H9 (cell line): ENCODE measurements at regions not wholly inside any gene's neighbourhood (a gene's known extent, or its start where the extent isn't known, plus 50 kb on each side); places are given as distances from the start of the nearest gene placed in this dataset.

ENCODE experiments used
- DNase-seq: peaks from one replicate; pipeline ENCODE4 v3.0.0-alpha.2; 2017
- H2AFZ ChIP-seq: one replicate; pipeline ENCODE4 v1.6.1; 2013; ENCODE audit warnings: mild to moderate bottlenecking, low read length, control low read depth, moderate library complexity
- H2AK5ac ChIP-seq: 2 replicates; pipeline ENCODE4 v1.6.1; 2013; ENCODE audit warnings: low read length, control low read depth, mixed read lengths; ENCODE audit not compliant: insufficient read length
- H2BK120ac ChIP-seq: one replicate; pipeline ENCODE4 v1.6.1; 2013; ENCODE audit warnings: low read depth, mild to moderate bottlenecking, low read length, control low read depth, inconsistent platforms; ENCODE audit not compliant: poor library complexity, severe bottlenecking
- H2BK12ac ChIP-seq: 2 replicates; pipeline ENCODE4 v1.6.1; 2013; ENCODE audit warnings: low read length, control low read depth, mixed read lengths, low read depth; ENCODE audit not compliant: insufficient read length
- H2BK15ac ChIP-seq: 2 replicates; pipeline ENCODE4 v1.6.1; 2013; ENCODE audit warnings: low read depth, low read length, control low read depth
- H2BK20ac ChIP-seq: one replicate; pipeline ENCODE4 v1.6.1; 2013; ENCODE audit warnings: low read depth, mild to moderate bottlenecking, low read length, control low read depth, inconsistent platforms; ENCODE audit not compliant: poor library complexity, severe bottlenecking
- H2BK5ac ChIP-seq: 2 replicates; pipeline ENCODE4 v1.6.1; 2013; ENCODE audit warnings: low read length, control low read depth, mixed read lengths; ENCODE audit not compliant: insufficient read length
- H3K14ac ChIP-seq: 2 replicates; pipeline ENCODE4 v1.6.1; 2013; ENCODE audit warnings: low read length, control low read depth; ENCODE audit not compliant: insufficient read depth
- H3K18ac ChIP-seq: 2 replicates; pipeline ENCODE4 v1.6.1; 2013; ENCODE audit warnings: low read depth, mild to moderate bottlenecking, mixed read lengths, low read length, control low read depth; ENCODE audit not compliant: insufficient read length
- H3K23ac ChIP-seq: 2 replicates; pipeline ENCODE4 v1.6.1; 2013; ENCODE audit warnings: low read length, control low read depth, mixed read lengths, low read depth; ENCODE audit not compliant: insufficient read length
- H3K23me2 ChIP-seq: 2 replicates; pipeline ENCODE4 v1.6.1; 2013; ENCODE audit warnings: low read depth, mild to moderate bottlenecking, mixed read lengths, low read length, control low read depth; ENCODE audit not compliant: insufficient read length, poor library complexity, severe bottlenecking
- H3K27ac ChIP-seq: 2 replicates; pipeline ENCODE4 v1.5.1; 2013; ENCODE audit warnings: low read length, control low read depth, mixed read lengths, low read depth; ENCODE audit not compliant: insufficient read length
- H3K27me3 ChIP-seq: 2 replicates; pipeline ENCODE4 v1.6.1; 2013; ENCODE audit warnings: low read length, control low read depth, inconsistent platforms; ENCODE audit not compliant: insufficient read depth
- H3K4ac ChIP-seq: 2 replicates; pipeline ENCODE4 v1.6.1; 2013; ENCODE audit warnings: low read depth, mild to moderate bottlenecking, control low read depth, inconsistent platforms, low read length, moderate library complexity
- H3K4me1 ChIP-seq: 2 replicates; pipeline ENCODE4 v1.6.1; 2013; ENCODE audit warnings: low read length, control low read depth, inconsistent platforms; ENCODE audit not compliant: insufficient read depth
- H3K4me2 ChIP-seq: 2 replicates; pipeline ENCODE4 v1.6.1; 2013; ENCODE audit warnings: low read length, control low read depth, mixed read lengths; ENCODE audit not compliant: insufficient read length, insufficient read depth
- H3K56ac ChIP-seq: 2 replicates; pipeline ENCODE4 v1.6.1; 2013; ENCODE audit warnings: low read depth, mild to moderate bottlenecking, mixed read lengths, low read length, control low read depth; ENCODE audit not compliant: insufficient read length
- H3K79me1 ChIP-seq: 2 replicates; pipeline ENCODE4 v1.6.1; 2013; ENCODE audit warnings: low read depth, mild to moderate bottlenecking, moderate library complexity, low read length, control low read depth, inconsistent platforms; ENCODE audit not compliant: insufficient read depth, poor library complexity, severe bottlenecking
- H3K79me2 ChIP-seq: 2 replicates; pipeline ENCODE4 v1.6.1; 2013; ENCODE audit warnings: low read length, control low read depth, inconsistent platforms; ENCODE audit not compliant: insufficient read depth
- H3K9ac ChIP-seq: 2 replicates; pipeline ENCODE4 v1.6.1; 2013; ENCODE audit warnings: low read length, control low read depth, mixed read lengths; ENCODE audit not compliant: insufficient read length; ENCODE audit errors: extremely low read depth
- H3K9me3 ChIP-seq: one replicate; pipeline ENCODE4 v1.6.1; 2013; ENCODE audit warnings: low read depth, low read length, inconsistent platforms; ENCODE audit not compliant: control insufficient read depth
- H3T11ph ChIP-seq: one replicate; pipeline ENCODE4 v1.6.1; 2013; ENCODE audit warnings: mild to moderate bottlenecking, low read length, control low read depth, inconsistent platforms
- H4K20me1 ChIP-seq: one replicate; pipeline ENCODE4 v1.6.1; 2013; ENCODE audit not compliant: control insufficient read depth, insufficient read length, insufficient read depth
- H4K5ac ChIP-seq: 2 replicates; pipeline ENCODE4 v1.6.1; 2013; ENCODE audit warnings: low read depth, mild to moderate bottlenecking, mixed read lengths, low read length, control low read depth; ENCODE audit not compliant: insufficient read length
- H4K8ac ChIP-seq: replicated peaks from 2 replicates; pipeline ENCODE4 v1.6.1; 2013; ENCODE audit warnings: low read length, control low read depth, mixed read lengths, low read depth; ENCODE audit not compliant: insufficient read length
- H4K91ac ChIP-seq: 2 replicates; pipeline ENCODE4 v1.6.1; 2013; ENCODE audit warnings: low read depth, mild to moderate bottlenecking, moderate library complexity, mixed read lengths, low read length, control low read depth; ENCODE audit not compliant: insufficient read length
- H3K27ac Mint-ChIP-seq, 3 experiments: 2 replicates in 2 of 3; 3 replicates in 1 of 3; pipeline ENCODE4 v1.8.0; 2020 to 2021; ENCODE audit warnings: mixed read lengths in 3 of 3, mild to moderate bottlenecking in 1 of 3, moderate library complexity in 1 of 3
- H3K27me3 Mint-ChIP-seq: 2 replicates; pipeline ENCODE4 v1.8.0; 2021; ENCODE audit warnings: low read depth, mild to moderate bottlenecking, moderate library complexity, mixed read lengths
- H3K36me3 Mint-ChIP-seq, 3 experiments: 2 replicates in 2 of 3; 3 replicates in 1 of 3; pipeline ENCODE4 v1.8.0; 2020 to 2021; ENCODE audit warnings: low read depth in 3 of 3, mixed read lengths in 3 of 3; ENCODE audit not compliant: insufficient read depth in 1 of 3
- H3K4me1 Mint-ChIP-seq, 2 experiments: 2 replicates each; pipeline ENCODE4 v1.8.0; 2020; ENCODE audit warnings: mixed read lengths in 2 of 2
- H3K4me3 Mint-ChIP-seq, 2 experiments: 2 replicates in 1 of 2; 3 replicates in 1 of 2; pipeline ENCODE4 v1.8.0; 2020 to 2021; ENCODE audit warnings: mild to moderate bottlenecking in 2 of 2, mixed read lengths in 2 of 2, moderate library complexity in 1 of 2
- H3K9me3 Mint-ChIP-seq, 2 experiments: 2 replicates in 1 of 2; 3 replicates in 1 of 2; pipeline ENCODE4 v1.8.0; 2020; ENCODE audit warnings: mild to moderate bottlenecking in 2 of 2, mixed read lengths in 2 of 2, moderate library complexity in 1 of 2
- WGBS: extraction: QIAGEN DNeasy Blood & Tissue Kit; methylation state at CpG from one replicate; pipeline ENCODE4 v1.1.7; 2013; ENCODE audit warnings: missing lambda C conversion rate, low lambda C conversion rate, mixed read lengths; ENCODE audit not compliant: insufficient read length; ENCODE audit errors: extremely low coverage; 5-methylcytosine and 5-hydroxymethylcytosine counted together
- TF ChIP-seq, protein P1 (sequence below): fragments of 200-600 bp; sonication (generic); conservative IDR thresholded peaks from 3 replicates; pipeline ENCODE4 v1.8.0; 2021; ENCODE audit warnings: antibody characterized with exemption, mild to moderate bottlenecking

DNA sequence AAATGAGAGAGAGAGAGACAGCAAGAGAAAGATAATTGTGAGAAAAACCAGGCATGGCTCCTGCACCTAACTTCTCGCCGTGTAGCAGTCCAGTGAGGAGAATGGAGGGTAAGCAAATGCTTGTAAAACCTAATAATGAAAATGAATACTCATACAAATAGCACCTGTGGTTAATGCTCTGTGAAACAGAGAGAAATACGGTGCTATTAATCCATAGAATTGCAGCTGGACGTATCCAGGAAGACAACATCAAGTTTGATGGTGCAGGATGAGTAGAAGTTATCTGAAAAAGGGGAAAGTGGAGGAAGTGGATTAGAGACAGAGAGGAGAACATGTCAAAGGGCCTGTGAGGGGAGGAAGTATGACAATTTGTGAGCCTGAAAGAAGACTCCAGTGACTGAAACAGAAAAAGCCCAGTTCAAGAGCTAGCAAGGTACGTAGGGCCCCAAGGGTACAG lies 89.4 kb upstream of the PAK5 start:
- Histone ChIP-seq H4K91ac (no peak overlapping the region), H3K56ac (no peak overlapping the region), H3K9me3 (no peaks in the 10 kb centered on the region), H2BK20ac (no peak overlapping the region), H2BK120ac (no peak overlapping the region), H4K20me1 (no peaks in the 10 kb centered on the region), H3T11ph (no peak overlapping the region), H4K8ac (no peak overlapping the region), H3K27ac (no peak overlapping the region), H2BK15ac (no peak overlapping the region), H2AFZ (no peak overlapping the region), H3K79me2 (no peaks in the 10 kb centered on the region), H4K5ac (no peak overlapping the region), H3K14ac (no peak overlapping the region), H3K23ac (no peak overlapping the region), H2AK5ac (no peak overlapping the region), H3K79me1 (no peaks in the 10 kb centered on the region), H3K27me3 (no peaks in the 10 kb centered on the region), H3K9ac (no peak overlapping the region), H3K4me2 (no peak overlapping the region), H3K4me1 (no peaks in the 10 kb centered on the region), H2BK5ac (no peak overlapping the region), H3K18ac (no peak overlapping the region), H3K23me2 (no peaks in the 10 kb centered on the region), H2BK12ac (no peak overlapping the region), H3K4ac (no peak overlapping the region)
- Mint-ChIP-seq H3K36me3 (no peaks in the 10 kb centered on the region), H3K9me3 (no peaks in the 10 kb centered on the region), H3K27me3 (no peaks in the 10 kb centered on the region; the same call in 1 of the 2 replicates), H3K4me1 (no peaks in the 10 kb centered on the region), H3K27ac (no peak overlapping the region), H3K4me3 (no peak overlapping the region)
- WGBS: no CpG with 5 or more reads among the region's 5 CpGs
- TF ChIP-seq, protein P1, sequence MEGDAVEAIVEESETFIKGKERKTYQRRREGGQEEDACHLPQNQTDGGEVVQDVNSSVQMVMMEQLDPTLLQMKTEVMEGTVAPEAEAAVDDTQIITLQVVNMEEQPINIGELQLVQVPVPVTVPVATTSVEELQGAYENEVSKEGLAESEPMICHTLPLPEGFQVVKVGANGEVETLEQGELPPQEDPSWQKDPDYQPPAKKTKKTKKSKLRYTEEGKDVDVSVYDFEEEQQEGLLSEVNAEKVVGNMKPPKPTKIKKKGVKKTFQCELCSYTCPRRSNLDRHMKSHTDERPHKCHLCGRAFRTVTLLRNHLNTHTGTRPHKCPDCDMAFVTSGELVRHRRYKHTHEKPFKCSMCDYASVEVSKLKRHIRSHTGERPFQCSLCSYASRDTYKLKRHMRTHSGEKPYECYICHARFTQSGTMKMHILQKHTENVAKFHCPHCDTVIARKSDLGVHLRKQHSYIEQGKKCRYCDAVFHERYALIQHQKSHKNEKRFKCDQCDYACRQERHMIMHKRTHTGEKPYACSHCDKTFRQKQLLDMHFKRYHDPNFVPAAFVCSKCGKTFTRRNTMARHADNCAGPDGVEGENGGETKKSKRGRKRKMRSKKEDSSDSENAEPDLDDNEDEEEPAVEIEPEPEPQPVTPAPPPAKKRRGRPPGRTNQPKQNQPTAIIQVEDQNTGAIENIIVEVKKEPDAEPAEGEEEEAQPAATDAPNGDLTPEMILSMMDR: no peak
- no peak for DNase-seq
